SK-N-SH (cell line): ENCODE measurements at regions not wholly inside any gene's neighbourhood (a gene's known extent, or its start where the extent isn't known, plus 50 kb on each side); places are given as distances from the start of the nearest gene placed in this dataset.

Source experiments
- CTCF ChIA-PET: fragments of 300-600, 350-600 bp; formaldehyde crosslinking; extraction: SDS; loops from one replicate; lab custom pipeline; 2021; lab: Yijun Ruan, JAX
- POLR2A ChIA-PET: fragments of 350-600 bp; sonication (Branson Sonifier 250); formaldehyde crosslinking; extraction: SDS; loops from one replicate; lab custom pipeline; 2020; ENCODE audit warnings: antibody characterized with exemption, inconsistent platforms; lab: Yijun Ruan, JAX
- DNase-seq: peaks from one replicate; pipeline ENCODE4 v3.0.0; 2012
- H2AFZ ChIP-seq: fragments of 200-600 bp; sonication (generic); 2 replicates; pipeline ENCODE4 v1.8.1; 2016; ENCODE audit warnings: antibody characterized with exemption, mild to moderate bottlenecking, low read depth
- H3F3A ChIP-seq: fragments of 200-600 bp; sonication (generic); replicated peaks from 2 replicates; pipeline ENCODE3; 2016; ENCODE audit warnings: antibody characterized with exemption, mild to moderate bottlenecking; ENCODE audit not compliant: insufficient read depth
- H3K27ac ChIP-seq, 2 experiments: fragments of 200-500 bp in 1 of 2; fragments of 200-600 bp in 1 of 2; sonication (Bioruptor generic) in 1 of 2; sonication (generic), shearing (Covaris generic) in 1 of 2; 2 replicates each; pipeline versions ENCODE4 v1.5.1 to v1.6.1; 2014 to 2016; ENCODE audit warnings: low read depth in 2 of 2, inconsistent platforms in 1 of 2, low read length in 1 of 2, mild to moderate bottlenecking in 1 of 2, mixed read lengths in 1 of 2
- H3K27me3 ChIP-seq: fragments of 200-600 bp; sonication (generic), shearing (Covaris generic); 2 replicates; pipeline ENCODE4 v1.6.1; 2016; ENCODE audit warnings: mixed run types; ENCODE audit not compliant: insufficient read depth
- H3K36me3 ChIP-seq, 2 experiments: fragments of 200-500 bp in 1 of 2; fragments of 200-600 bp in 1 of 2; sonication (Bioruptor generic) in 1 of 2; sonication (generic) in 1 of 2; replicated peaks in 1 of 2; 2 replicates each; pipeline versions ENCODE3 to v1.5.1; 2014 to 2016; ENCODE audit warnings: low read length in 1 of 2, mild to moderate bottlenecking in 1 of 2; ENCODE audit not compliant: insufficient read depth in 2 of 2, control insufficient read depth in 1 of 2
- H3K4me1 ChIP-seq, 2 experiments: fragments of 200-500 bp in 1 of 2; fragments of 200-600 bp in 1 of 2; sonication (Bioruptor generic) in 1 of 2; sonication (generic), shearing (Covaris generic) in 1 of 2; 2 replicates each; pipeline versions ENCODE4 v1.5.1 to v1.6.1; 2014 to 2016; ENCODE audit warnings: low read depth in 1 of 2, low read length in 1 of 2, mixed run types in 1 of 2; ENCODE audit not compliant: insufficient read depth in 2 of 2, control insufficient read depth in 1 of 2
- H3K4me2 ChIP-seq: fragments of 200-600 bp; sonication (generic), shearing (Covaris generic); 2 replicates; pipeline ENCODE4 v1.6.1; 2017; ENCODE audit warnings: mixed run types
- H3K4me3 ChIP-seq, 2 experiments: fragments of 200-500 bp in 1 of 2; fragments of 200-600 bp in 1 of 2; sonication (Bioruptor generic) in 1 of 2; sonication (generic), shearing (Covaris generic) in 1 of 2; 2 replicates each; pipeline versions ENCODE4 v1.5.1 to v1.8.1; 2014 to 2016; ENCODE audit warnings: low read depth in 2 of 2, inconsistent platforms in 1 of 2, low read length in 1 of 2, mild to moderate bottlenecking in 1 of 2, mixed read lengths in 1 of 2, moderate library complexity in 1 of 2
- H3K79me2 ChIP-seq: fragments of 200-600 bp; sonication (generic); 2 replicates; pipeline ENCODE4 v1.8.1; 2017; ENCODE audit warnings: mild to moderate bottlenecking; ENCODE audit not compliant: insufficient read depth
- H3K9ac ChIP-seq: fragments of 200-600 bp; sonication (generic); 2 replicates; pipeline ENCODE4 v1.6.1; 2017; ENCODE audit warnings: mixed run types
- H3K9me2 ChIP-seq: fragments of 200-600 bp; sonication (generic); 2 replicates; pipeline ENCODE4 v1.6.1; 2017; ENCODE audit warnings: mixed run types
- H3K9me3 ChIP-seq: fragments of 200-600 bp; sonication (generic); 2 replicates; pipeline ENCODE4 v1.6.1; 2017; ENCODE audit warnings: mixed run types, mild to moderate bottlenecking, moderate library complexity
- H4K20me1 ChIP-seq: fragments of 200-600 bp; sonication (generic); 2 replicates; pipeline ENCODE4 v1.6.1; 2017; ENCODE audit warnings: mild to moderate bottlenecking, mixed run types; ENCODE audit not compliant: insufficient read depth
- CHD2 ChIP-seq: fragments of 150-350 bp; IDR thresholded peaks from 2 replicates; pipeline ENCODE4 v1.6.1; 2018; ENCODE audit warnings: low read length; ENCODE audit not compliant: partially characterized antibody
- EZH2phosphoT487 ChIP-seq: fragments of 200-600 bp; sonication (generic); IDR thresholded peaks from 2 replicates; pipeline ENCODE4 v1.6.1; 2017; ENCODE audit warnings: low read depth, mixed run types, mild to moderate bottlenecking, antibody characterized with exemption, moderate library complexity, borderline replicate concordance
- FOSL2 ChIP-seq: IDR thresholded peaks from 2 replicates; pipeline ENCODE4 v1.4.0; 2012; ENCODE audit warnings: low read depth, mild to moderate bottlenecking, moderate library complexity, borderline replicate concordance
- FOXM1 ChIP-seq: IDR thresholded peaks from 2 replicates; pipeline ENCODE4 v1.4.0; 2012; ENCODE audit warnings: low read depth, mild to moderate bottlenecking
- IRF3 ChIP-seq: fragments of 150-350 bp; IDR thresholded peaks from 2 replicates; pipeline ENCODE4 v1.6.1; 2016; ENCODE audit warnings: mild to moderate bottlenecking, low read depth, low read length
- MEF2A ChIP-seq: IDR thresholded peaks from 2 replicates; pipeline ENCODE4 v1.4.0; 2012; ENCODE audit warnings: low read depth, borderline replicate concordance
- NRF1 ChIP-seq: IDR thresholded peaks from 2 replicates; pipeline ENCODE4 v1.6.1; 2012; ENCODE audit warnings: low read depth, mild to moderate bottlenecking, low read length
- RAD21 ChIP-seq: IDR thresholded peaks from 2 replicates; pipeline ENCODE4 v1.6.1; 2012; ENCODE audit warnings: mild to moderate bottlenecking, low read length
- RFX5 ChIP-seq: IDR thresholded peaks from 2 replicates; pipeline ENCODE4 v1.6.1; 2012; ENCODE audit warnings: mild to moderate bottlenecking, improper control_type of control experiment, low read length
- RXRA ChIP-seq: IDR thresholded peaks from 2 replicates; pipeline ENCODE4 v1.4.0; 2012; ENCODE audit warnings: low read depth, mild to moderate bottlenecking, borderline replicate concordance
- TAF1 ChIP-seq: IDR thresholded peaks from 2 replicates; pipeline ENCODE4 v1.6.1; 2012; ENCODE audit warnings: low read depth, mild to moderate bottlenecking, low read length, moderate library complexity, borderline replicate concordance
- TEAD4 ChIP-seq: IDR thresholded peaks from 2 replicates; pipeline ENCODE4 v1.4.0; 2012; ENCODE audit warnings: mild to moderate bottlenecking, borderline replicate concordance; ENCODE audit not compliant: insufficient read depth
- WGBS: methylation state at CpG from one replicate; pipeline ENCODE4 v1.1.6; 2017; ENCODE audit warnings: low lambda C conversion rate; 5-methylcytosine and 5-hydroxymethylcytosine counted together
- TF ChIP-seq, protein P1 (sequence below): IDR thresholded peaks from 2 replicates; pipeline ENCODE4 v1.4.0; 2012; ENCODE audit warnings: low read depth, borderline replicate concordance
- TF ChIP-seq, protein P2 (sequence below): fragments of 150-350 bp; IDR thresholded peaks from 2 replicates; pipeline ENCODE4 v1.6.1; 2017; ENCODE audit warnings: antibody characterized with exemption, low read length, low read depth, borderline replicate concordance
- TF ChIP-seq, protein P3 (sequence below): fragments of 200-600 bp; sonication (generic); IDR thresholded peaks from 2 replicates; pipeline ENCODE4 v1.6.1; 2017; ENCODE audit warnings: antibody characterized with exemption, mild to moderate bottlenecking, moderate library complexity

DNA sequence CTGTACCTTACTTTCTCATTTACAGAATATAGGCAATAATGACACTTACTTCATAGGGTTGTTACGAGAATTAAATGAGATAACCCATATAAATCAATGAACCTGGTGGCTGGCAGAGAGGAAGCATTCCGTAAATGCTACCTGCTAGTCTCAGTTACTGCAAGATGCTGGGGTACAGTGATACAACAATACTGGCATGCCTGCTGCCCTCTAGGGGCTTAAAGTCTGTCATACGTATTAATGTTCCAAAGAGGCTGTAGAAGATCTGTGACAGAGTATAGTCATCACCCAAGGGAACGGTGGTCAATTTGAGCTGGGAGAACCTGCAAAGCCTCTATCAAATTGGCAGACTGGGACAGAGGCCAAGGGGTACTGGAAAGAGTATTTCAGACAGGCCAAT lies 421.5 kb downstream of the GPAM start:
- Histone ChIP-seq H2AFZ (no peak overlapping the region), H3K9ac (no peak overlapping the region), H3K9me3 (no peaks in the 10 kb centered on the region), H3K36me3 (no peaks in the 10 kb centered on the region), H3F3A (no peaks in the 10 kb centered on the region), H3K9me2 (no peaks in the 10 kb centered on the region), H4K20me1 (no peaks in the 10 kb centered on the region), H3K79me2 (no peaks in the 10 kb centered on the region), H3K27me3 (no peaks in the 10 kb centered on the region), H3K4me2 (no peak overlapping the region), H3K4me1 (no peaks in the 10 kb centered on the region), H3K27ac (no peak overlapping the region), H3K4me3 (no peak overlapping the region)
- ChIA-PET POLR2A (no interaction called here), CTCF (no interaction called here)
- DNase-seq = no peak
- WGBS = 32% methylated on average over 4 of the region's 4 CpGs
- TF ChIP-seq RFX5 = no peak
- TF ChIP-seq, protein P1, sequence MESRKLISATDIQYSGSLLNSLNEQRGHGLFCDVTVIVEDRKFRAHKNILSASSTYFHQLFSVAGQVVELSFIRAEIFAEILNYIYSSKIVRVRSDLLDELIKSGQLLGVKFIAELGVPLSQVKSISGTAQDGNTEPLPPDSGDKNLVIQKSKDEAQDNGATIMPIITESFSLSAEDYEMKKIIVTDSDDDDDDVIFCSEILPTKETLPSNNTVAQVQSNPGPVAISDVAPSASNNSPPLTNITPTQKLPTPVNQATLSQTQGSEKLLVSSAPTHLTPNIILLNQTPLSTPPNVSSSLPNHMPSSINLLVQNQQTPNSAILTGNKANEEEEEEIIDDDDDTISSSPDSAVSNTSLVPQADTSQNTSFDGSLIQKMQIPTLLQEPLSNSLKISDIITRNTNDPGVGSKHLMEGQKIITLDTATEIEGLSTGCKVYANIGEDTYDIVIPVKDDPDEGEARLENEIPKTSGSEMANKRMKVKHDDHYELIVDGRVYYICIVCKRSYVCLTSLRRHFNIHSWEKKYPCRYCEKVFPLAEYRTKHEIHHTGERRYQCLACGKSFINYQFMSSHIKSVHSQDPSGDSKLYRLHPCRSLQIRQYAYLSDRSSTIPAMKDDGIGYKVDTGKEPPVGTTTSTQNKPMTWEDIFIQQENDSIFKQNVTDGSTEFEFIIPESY = no peak
- no peak for TF ChIP-seq FOXM1
- no peak for TF ChIP-seq CHD2
- no peak for TF ChIP-seq MEF2A
- TF ChIP-seq TAF1 = no peak
- TF ChIP-seq, protein P2, sequence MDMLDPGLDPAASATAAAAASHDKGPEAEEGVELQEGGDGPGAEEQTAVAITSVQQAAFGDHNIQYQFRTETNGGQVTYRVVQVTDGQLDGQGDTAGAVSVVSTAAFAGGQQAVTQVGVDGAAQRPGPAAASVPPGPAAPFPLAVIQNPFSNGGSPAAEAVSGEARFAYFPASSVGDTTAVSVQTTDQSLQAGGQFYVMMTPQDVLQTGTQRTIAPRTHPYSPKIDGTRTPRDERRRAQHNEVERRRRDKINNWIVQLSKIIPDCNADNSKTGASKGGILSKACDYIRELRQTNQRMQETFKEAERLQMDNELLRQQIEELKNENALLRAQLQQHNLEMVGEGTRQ = no peak
- TF ChIP-seq RXRA = no peak
- TF ChIP-seq NRF1 = no peak
- no peak for TF ChIP-seq EZH2phosphoT487
- TF ChIP-seq RAD21 = no peak
- TF ChIP-seq FOSL2 = no peak
- no peak for TF ChIP-seq TEAD4
- TF ChIP-seq IRF3 = no peak
- TF ChIP-seq, protein P3, sequence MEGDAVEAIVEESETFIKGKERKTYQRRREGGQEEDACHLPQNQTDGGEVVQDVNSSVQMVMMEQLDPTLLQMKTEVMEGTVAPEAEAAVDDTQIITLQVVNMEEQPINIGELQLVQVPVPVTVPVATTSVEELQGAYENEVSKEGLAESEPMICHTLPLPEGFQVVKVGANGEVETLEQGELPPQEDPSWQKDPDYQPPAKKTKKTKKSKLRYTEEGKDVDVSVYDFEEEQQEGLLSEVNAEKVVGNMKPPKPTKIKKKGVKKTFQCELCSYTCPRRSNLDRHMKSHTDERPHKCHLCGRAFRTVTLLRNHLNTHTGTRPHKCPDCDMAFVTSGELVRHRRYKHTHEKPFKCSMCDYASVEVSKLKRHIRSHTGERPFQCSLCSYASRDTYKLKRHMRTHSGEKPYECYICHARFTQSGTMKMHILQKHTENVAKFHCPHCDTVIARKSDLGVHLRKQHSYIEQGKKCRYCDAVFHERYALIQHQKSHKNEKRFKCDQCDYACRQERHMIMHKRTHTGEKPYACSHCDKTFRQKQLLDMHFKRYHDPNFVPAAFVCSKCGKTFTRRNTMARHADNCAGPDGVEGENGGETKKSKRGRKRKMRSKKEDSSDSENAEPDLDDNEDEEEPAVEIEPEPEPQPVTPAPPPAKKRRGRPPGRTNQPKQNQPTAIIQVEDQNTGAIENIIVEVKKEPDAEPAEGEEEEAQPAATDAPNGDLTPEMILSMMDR = no peak
- TF ChIP-seq, all 33 proteins: peak for 0
